ENCODE measurements at regions not wholly inside any gene's neighbourhood (a gene's known extent, or its start where the extent isn't known, plus 50 kb on each side); places are given as distances from the start of the nearest gene placed in this dataset.
A peak's percentile ranks its signal among the peaks of the same experiment; 100 is the strongest.

DNA sequence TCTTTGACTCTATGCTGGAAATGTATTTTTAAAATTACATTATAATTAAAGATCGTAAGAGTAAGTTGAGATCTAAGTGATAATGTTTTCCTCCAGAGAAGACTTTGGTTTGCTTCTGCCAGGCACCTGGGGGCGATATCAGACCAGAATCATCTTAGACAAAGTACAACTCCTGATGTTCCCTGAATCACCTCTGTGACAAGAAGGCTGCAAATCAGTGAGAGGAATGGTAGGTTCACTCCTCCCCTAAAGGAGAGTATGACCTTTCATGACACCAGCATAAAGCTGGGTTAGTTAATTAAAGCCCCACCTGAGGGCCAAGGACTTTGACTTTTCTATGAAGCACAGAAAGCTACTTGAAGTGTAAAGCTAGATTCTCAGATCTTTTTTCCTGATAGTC is 114.4 kb upstream of the DTNA start:
- peak in 1 of 14 donors; percentile 2 for DNase-seq

DNA sequence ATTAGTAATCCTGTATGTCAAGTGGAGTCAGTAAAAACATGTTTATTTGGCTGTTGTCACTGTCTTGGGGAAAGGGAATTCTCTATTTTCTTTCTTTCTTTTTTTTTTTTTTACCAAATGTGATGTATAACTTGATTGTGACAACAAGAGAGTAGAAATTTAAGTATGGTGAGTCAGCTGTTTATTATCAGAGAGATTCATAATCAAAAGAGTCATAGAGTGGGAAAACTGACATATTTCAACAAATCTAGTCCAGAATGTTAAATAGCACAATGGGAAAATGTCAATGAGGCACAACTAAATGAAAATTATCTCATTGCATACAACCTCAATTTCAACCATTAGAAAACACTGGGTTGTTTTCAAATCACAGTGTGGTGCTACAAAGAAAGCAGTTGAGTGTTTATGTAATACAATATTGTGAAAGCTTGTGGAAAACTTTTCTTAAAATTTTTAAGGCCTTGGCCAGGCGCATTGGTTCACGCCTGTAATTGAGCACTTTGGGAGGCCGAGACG is 111.9 kb upstream of the DTNA start:
- DNase-seq = no peak

DNA sequence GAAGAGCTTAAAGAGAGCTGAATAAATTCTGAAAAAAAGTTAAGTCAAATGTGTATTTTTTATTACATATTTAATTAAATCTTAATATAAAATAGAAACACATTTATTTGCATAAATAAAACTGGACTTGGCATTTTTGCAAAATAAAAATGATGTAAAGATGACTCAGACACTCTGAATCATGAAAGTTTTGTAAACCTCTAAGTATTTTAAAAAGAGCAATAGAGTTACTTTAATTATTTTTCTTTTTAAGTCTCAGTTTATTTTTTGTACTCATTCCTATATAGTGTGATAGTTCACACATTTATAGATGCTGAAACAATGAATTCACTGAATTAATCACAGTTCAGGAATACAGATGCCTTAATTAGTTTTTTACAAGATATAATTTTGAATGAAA is 109.9 kb upstream of the DTNA start:
- DNase-seq = no peak

DNA sequence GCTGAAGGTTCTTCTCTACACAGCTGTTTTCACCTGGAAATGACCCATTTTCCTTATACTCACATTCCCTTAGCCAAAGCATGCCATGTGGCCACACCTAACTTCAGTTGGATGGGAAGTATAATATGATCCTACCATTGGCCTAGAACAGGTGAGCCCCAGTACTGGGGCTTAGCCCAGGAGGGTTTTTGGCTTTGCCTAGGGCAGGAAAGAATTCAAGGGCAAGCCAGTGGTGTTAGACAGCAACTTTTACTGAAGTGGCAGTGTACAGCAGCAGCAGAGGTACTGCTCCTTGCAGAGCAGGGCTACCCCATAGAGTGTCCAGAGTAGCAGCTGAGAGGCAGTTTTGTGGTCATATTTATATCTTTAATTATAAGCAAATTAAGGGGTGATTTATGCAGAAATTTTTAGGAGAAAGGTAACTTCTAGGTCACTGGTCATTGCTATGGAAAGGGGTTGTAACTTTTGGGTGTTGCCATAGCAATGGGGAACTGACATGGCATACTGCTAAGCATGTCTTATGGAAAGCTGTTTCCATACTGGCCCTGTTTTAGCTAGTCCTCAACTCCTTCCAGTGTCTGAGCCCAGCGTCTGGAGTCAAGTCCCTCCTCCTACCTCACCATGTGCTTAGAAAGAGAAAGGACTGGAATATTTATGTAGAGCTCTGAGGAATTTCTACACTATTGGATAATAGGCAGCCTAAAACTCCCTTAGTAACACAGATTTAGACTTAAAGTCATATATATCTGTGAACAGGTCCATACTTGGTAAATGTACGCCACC is 109.0 kb upstream of the DTNA start:
- no peak for DNase-seq

DNA sequence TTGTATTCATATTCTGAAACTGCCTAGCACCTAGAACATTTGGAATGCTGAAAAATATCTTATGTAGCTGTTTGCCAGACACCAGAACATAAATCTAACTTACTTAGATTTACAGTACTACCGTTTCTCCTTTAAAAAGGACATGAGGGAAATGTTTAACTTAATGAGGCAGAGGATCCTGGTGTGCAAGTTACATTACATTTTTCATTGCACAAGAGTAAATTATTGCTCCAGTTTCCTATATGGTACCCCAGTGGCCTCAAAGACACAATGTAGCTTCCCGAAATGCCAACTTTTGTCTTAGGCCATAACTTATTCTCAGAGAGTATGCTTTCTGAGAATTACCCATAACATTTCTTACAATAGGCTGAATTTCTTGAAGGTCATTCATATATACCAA is 105.5 kb upstream of the DTNA start:
- no peak for DNase-seq

DNA sequence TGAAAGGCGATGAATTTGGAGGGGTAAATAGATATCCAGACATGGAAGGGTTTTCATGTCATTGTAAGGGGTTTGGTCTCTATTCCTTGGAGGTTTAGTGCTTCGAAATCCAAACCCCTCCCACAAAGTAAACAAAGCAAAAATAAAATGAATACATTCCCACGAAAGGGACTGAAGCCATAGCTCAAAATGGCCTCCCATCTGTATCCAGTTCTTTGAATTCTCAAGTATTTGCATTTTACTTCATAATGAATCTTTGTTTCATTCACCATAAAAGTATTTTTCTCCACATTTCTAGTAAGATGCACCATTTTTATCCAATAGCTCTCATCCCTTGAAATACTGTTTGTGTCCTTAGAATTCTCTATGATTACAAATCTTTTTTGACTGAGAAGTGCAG is 103.2 kb upstream of the DTNA start:
- no peak for DNase-seq

DNA sequence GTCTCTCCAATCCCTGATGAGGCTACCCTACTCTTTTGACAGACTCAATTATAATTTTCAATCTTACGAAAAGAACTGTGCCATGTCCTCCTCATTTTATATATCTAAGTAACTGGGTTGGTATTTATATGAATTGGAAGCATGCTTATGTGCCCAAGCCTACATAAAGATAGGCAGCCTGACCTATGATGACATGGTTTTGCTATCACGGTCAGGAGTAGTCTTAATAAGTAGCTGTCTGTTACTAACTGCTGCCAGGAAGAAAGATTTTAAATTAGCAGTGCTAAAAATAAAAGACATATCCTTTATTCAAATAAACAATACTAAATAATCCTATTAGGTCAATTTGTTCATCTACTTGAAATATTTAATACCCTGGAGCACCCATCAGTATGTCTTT is 102.0 kb upstream of the DTNA start:
- DNase-seq = no peak

DNA sequence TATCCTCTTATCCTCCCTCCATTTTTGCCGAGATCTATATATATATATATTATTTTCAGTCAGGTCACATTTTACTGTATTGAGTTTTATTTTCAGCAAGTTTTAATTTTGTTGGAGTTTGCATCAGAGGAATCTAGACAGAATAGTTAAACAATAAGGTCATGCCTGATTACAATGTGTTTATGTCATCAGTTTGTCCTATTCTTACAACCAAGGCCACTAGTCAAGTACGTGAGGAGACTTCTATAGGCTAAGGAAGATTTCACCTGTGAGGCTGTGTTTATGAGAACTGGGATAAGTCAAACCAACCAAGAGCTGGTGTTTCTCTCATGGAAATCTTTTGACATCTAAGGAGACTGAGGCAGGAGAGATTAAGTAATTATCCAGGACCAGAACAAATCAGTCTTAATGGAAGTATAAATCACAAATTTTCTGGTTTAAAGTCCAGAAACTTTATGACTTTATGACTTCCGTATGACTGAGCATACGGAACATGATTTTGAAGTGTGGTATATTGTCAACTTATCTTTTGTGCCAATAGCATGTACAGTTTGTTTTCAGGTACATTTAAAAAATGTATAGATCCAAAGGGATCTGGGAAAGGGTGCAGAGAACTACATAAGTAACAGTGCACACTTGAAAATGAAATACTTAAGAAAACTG is 100.0 kb upstream of the DTNA start:
- no peak for DNase-seq

DNA sequence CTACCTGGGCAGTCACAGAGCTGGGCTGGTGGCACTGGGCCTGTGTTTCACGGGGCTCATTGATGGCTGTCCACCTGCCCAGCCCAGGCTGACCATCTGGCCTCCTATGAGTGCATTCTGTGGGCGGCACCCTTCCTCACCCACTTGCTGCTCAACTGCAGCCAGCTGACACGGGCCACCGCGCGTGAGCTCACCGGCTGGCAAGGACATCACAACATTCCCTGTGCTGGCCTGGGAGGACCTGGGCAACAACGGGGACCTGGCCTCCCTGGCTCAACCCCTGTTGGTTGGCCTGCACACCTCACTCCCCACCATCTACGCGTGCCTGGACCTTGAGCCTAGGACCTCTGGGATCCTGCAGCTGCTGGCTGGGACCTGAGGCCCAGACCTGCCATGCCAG is 98.2 kb upstream of the DTNA start:
- DNase-seq = peak in 1 of 14 donors; percentile 86

DNA sequence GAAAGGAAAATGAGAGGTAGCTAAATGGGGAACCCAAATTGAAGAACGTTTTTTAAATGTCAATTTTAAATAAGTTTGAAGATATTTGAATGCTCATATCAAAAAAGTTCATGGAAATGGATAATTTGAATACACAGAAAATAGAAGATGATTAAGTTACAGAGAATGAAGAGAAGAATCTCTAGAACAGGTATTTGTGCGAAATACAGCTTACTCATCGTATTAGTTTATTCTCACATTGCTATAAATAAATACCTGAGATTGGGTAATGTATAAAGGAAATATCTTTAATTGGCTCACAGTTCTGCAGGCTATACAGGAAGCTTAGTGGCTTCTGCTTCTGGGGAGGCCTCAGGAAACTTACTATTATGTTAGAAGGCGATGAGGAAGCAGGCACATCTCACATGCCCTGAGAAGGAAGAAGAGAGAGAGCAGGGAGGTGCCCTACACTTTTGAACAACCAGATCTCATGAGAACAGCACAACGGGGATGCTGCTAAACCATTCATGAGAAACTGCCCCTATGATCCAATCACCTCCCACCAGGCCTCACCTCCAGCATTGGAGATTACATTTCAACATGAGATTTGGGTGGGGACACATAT is 89.7 kb upstream of the DTNA start:
- DNase-seq = no peak

DNA sequence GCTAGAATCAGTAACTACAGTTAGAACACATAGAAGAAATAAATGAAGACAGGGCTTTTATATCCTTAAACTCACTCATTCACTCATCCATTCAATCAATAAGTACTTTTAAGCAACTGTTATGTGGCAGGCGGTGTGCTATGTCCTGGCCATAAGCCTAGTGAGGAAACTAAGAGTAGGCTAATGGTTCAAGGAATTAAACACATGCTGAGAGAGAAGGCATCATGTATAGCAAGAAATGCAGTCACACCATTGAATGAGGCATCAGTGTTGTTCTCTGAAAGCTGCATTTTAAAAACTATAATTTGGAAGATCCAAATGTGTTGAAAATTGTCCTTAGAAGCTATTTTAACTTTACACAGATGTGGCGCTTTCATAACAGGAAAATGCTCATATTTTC is 86.5 kb upstream of the DTNA start:
- no peak for DNase-seq

DNA sequence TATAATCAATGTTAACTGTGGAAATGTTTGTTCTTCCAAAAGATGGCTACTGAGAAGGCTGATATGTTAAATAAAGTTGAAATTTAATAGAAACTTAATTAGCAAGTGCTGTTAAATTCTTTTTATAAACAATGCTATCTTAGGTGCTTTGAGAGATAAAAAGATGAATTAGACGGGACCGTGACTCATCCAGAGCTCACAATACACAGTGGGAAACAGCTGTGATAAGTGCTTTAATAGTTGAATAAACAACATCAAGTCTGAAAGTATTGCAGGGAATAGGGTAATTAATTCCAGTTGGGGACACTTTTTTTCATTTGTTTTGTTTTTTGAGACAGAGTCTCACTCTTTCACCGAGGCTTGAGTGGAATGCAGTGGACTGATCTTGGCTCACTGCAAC is 85.5 kb upstream of the DTNA start:
- no peak for DNase-seq

DNA sequence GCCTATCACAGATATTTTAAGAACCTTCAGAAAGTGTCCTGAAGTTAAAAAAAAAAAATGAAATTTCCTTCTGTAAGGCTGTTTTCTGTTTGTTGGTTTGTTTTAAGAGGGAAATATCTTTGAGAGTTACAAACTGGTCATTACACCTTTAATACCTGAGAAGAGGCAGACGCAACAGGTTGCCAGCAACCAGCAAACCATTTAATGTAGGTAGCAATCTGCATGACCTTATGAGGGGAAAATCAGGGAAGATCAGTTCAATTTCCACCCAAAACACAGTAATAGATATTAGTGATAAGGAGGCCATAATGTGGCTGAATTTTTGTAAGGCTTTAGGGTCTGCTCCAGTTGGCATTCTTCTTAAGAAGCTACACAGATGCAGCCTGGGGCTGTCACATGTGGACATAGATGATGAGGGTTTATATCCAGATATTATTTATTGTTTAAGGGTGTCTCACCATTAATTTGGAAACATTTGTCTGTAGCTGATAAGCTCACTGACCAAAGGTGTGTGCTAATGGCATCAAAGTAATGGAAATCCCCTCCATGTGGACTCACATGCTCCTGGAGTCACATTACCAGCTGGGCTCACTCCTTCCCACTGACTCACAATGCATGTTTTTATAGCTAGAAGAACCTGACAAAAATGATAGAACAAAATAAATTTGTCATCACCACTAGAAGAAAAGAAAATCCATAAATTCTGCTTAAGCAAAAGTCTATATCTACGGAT is 83.5 kb upstream of the DTNA start:
- DNase-seq = no peak

DNA sequence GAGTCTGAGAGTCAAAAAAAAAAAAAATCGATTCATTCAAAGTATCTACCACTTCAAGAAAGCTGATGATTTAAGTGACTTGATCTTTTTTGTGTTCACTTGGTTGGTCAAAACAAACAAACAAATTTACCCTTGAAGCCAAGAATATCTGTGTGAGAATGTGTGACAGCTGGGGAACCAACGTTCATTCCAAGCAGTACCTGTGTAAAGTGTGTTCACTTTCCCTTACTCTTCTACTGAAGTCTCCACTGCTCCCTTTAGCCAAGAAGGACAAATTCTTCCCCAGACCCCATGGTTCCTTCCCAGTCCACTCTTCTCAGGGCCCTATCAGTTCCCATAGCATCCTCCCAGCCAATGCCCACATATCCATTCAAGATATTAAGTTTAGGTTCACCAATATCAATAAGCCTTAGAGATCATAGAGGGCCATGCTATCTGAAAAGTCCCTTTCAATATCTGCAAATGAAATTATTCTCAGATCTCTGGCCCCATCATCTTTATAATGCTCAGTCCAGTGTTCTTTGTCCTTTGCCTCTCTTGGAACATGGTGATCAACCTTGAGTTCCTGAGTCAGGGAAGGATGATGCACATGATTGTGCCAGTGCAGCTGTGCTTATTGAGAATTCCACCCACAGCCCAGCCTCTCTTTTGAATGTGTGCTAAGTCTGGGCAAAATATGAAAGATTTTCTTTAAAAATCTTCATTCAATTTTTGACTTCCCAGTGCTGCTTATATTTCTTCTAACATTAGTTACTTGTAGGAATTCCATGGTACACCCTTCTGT is 82.8 kb upstream of the DTNA start:
- no peak for DNase-seq

DNA sequence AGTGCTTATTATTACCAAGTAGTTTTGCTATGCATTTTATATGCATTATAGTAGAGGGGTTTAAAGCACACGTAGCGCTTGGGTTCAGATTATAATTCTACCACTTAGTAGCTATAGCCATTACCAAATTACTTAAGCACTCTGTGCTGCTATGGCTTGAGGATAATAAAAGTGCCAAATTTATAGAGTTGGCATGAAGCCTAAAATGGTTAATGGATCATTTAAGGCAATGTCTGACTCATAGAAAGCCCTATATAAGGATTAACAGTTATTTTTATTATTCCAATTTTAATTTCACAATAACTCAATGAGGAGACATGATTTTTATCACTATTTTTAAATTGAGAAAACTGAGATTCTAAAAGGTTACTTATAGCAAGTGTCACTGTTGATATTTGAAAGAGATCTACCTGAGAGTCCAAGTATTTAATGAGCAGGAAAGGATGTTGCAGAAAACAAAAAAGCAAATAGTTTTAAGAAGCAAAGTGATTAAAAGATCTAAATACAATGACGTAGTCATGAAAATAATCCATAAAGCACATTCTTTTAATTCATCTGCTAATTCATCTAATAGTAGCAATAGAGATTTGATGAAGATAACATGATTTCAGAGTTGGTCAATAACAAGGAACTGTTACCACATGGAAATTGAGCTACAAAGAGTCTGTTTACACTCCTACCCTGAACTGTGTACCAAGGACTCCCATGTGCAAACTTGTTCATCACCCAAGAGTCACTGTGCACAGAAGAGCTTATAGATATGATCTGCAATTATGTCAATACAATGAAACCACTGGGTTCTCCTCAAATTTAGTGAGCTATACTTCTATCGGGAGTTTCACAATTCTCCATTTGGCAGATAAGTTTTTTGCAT is 78.8 kb upstream of the DTNA start:
- DNase-seq = no peak

DNA sequence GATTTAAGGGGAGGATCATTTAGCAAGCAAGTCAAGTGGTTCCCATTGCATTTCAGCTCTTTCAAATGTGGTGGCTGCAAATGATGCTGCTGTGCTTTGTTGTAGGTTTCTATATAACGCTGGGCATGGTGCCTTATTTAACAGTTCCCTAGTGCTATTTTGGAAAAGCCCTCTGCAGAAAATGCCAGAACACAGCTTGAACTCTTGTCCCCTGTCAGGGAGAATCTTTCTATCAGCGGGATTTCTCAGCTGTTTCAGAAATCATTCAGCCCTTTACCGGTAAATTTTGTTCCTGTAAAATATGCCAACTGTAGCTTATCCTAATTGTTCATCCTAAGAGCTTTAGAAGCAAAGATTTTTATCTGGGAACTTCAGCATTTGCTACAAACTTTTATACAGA is 77.8 kb upstream of the DTNA start:
- DNase-seq = peak in 1 of 14 donors; percentile 92

DNA sequence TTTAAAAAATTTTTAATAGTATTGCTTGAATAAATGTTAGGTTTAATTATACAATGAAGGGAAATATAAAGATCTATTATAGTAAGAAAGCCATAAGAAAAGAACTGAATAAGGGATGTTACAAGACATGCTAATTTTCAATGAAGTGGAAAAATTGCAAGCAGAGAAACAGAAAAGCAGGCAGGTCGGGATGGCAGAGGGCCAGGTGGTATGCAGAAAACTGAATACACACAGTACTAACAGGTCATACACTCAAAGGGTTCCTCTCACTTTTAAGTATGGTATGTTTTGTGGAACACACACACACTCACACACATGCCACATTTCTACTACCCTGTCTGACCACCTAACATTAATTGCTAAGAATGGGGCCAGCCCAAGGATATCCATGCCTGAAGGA is 76.7 kb upstream of the DTNA start:
- peak in 1 of 14 donors; percentile 30 for DNase-seq

DNA sequence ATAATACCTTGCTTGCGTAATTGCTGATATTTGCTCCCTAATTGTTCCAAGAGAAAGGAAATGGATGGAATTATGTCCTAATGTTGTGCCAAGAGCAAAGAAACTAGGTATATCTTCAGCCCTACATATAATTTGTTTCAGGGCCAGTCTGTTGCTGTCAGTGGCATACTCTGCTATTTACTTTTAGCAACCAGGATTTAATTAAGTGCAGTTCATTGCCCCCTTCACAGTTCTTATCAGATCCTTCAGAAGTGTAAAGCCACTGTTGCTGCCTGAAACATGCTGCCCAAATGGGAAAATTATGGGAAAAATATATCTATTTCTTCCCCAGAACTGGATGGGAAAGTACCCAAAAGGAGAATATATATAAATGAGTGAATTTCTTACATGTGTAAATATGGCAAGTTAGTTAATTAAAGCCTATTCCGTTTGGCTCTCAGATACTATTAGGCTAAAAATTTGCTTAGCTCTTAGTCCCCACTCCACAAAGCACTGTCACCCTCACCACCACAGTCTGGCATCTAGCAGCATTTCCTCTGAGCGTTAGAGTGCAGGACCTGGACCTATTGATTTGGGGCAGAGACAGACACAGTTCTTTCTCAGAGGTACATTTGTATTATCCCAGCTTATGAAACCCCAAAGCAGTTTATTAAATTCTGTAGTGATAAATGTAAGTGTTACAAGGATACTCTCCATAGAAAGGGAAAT is 72.8 kb upstream of the DTNA start:
- peak in 1 of 14 donors; percentile 8 for DNase-seq

DNA sequence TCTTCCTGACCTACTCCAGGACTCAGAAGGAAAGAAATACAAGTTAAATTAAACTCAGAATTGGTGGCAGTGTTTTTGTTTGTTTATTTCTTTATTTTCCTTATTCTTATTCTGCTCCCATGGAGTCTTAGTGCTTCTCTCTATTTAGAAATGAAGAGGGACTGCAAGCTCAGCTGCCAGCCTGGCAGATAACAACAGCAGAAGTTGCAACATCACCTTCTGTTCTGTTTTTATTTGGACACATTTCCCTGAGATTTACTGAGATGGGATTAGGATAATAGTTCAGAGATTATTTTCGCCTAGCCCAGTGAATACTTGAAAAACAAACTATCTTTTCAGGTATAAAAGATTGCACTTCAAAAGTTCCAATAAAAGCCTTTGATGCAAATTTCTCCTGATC is 70.4 kb upstream of the DTNA start:
- peak in 1 of 14 donors; percentile 56 for DNase-seq

DNA sequence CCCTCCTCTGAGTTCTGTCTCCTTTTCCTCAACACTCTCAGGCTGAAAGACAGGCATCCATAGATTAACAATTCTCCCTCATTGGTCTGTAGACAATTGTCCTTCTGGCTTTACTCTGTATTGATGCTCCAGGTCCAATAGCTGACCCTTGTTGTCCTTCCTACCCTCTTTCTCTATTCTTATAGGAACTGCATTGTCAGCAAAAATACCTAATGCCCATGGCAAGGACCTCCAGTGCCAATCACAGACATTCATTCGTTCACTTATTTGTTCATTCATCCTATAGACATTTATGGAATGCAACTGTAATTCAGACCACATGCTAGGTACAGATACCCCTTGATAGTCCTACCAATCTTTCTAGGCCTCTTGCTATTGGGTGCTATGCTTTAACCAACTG is 69.8 kb upstream of the DTNA start:
- DNase-seq = no peak

All from C1 segment of cervical spinal cord (tissue), 14 donors.